ENCODE measurements at regions not wholly inside any gene's neighbourhood (a gene's known extent, or its start where the extent isn't known, plus 50 kb on each side); places are given as distances from the start of the nearest gene placed in this dataset.

- TF ChIP-seq CTCF (IDR thresholded peaks at IDR 0.05; ENCODE audit: low read length) (no peak), EZH2 (IDR thresholded peaks at IDR 0.05; ENCODE audit: borderline replicate concordance, low read length) (no peak)
Observed at GRCh38 chr3:180335050-180335449, 266.9 kb upstream of the TTC14 start.

All from OCI-LY1 (cell line).